ENCODE measurements at regions not wholly inside any gene's neighbourhood (a gene's known extent, or its start where the extent isn't known, plus 50 kb on each side); places are given as distances from the start of the nearest gene placed in this dataset.

GRCh38 chr14:76615331-76615730, 145.9 kb upstream of the VASH1 start:
- no peak for DNase-seq (ENCODE audit: low spot score)
- no peak overlapping the region for H3K4me3 ChIP-seq
- no peaks in the 10 kb centered on the region for H3K79me2 ChIP-seq (ENCODE audit: low read depth)
- no peaks in the 10 kb centered on the region for H3K4me1 ChIP-seq
- Mint-ChIP-seq H3K27ac (no peak overlapping the region), H3K4me1 (peaks cover 17% of the 10 kb centered on the region), H3K27me3 (ENCODE audit: insufficient read depth, low read depth) (peaks cover 4% of the 10 kb centered on the region), H3K9me3 (peaks cover 22% of the 10 kb centered on the region), H3K4me3 (no peak overlapping the region), H3K36me3 (no peaks in the 10 kb centered on the region)
- H4K20me1 ChIP-seq (ENCODE audit: low read depth) = no peaks in the 10 kb centered on the region
- no peak overlapping the region for H3K9ac ChIP-seq
- no peak overlapping the region for H3K27ac ChIP-seq
- no peaks in the 10 kb centered on the region for H3K9me3 ChIP-seq (ENCODE audit: low read depth)
- H3K36me3 ChIP-seq = no peaks in the 10 kb centered on the region
- H2AFZ ChIP-seq (replicated peaks) = no peak overlapping the region
- no peaks in the 10 kb centered on the region for H3F3A ChIP-seq (ENCODE audit: low read depth)
- TF ChIP-seq EZH2phosphoT487 (IDR thresholded peaks at IDR 0.05) (no peak), EZH2 (IDR thresholded peaks at IDR 0.05) (no peak), CTCF (IDR thresholded peaks at IDR 0.05) (no peak)
- no peak overlapping the region for H3K4me2 ChIP-seq
- H3K27me3 ChIP-seq = no peaks in the 10 kb centered on the region

GRCh38 chr14:76617440-76617839, 143.8 kb upstream of the VASH1 start:
- no peak for TF ChIP-seq EZH2 (IDR thresholded peaks at IDR 0.05)
- no peak for TF ChIP-seq EZH2phosphoT487 (IDR thresholded peaks at IDR 0.05)
- TF ChIP-seq CTCF (IDR thresholded peaks at IDR 0.05) = no peak

GRCh38 chr14:76636602-76637001, 124.7 kb upstream of the VASH1 start:
- Histone ChIP-seq H3K36me3 (no peaks in the 10 kb centered on the region), H2AFZ (replicated peaks) (no peak overlapping the region), H3F3A (ENCODE audit: low read depth) (no peaks in the 10 kb centered on the region), H3K9ac (no peak overlapping the region), H3K4me2 (no peak overlapping the region), H3K27me3 (no peaks in the 10 kb centered on the region), H3K4me3 (no peak overlapping the region), H3K4me1 (no peaks in the 10 kb centered on the region), H3K9me3 (ENCODE audit: low read depth) (peaks cover 5% of the 10 kb centered on the region), H3K27ac (no peak overlapping the region), H3K79me2 (ENCODE audit: low read depth) (no peaks in the 10 kb centered on the region), H4K20me1 (ENCODE audit: low read depth) (no peaks in the 10 kb centered on the region)
- Mint-ChIP-seq H3K4me1 (peaks cover 2% of the 10 kb centered on the region), H3K27me3 (ENCODE audit: insufficient read depth, low read depth) (peaks cover 2% of the 10 kb centered on the region), H3K27ac (no peak overlapping the region), H3K36me3 (no peaks in the 10 kb centered on the region), H3K9me3 (peaks cover 4% of the 10 kb centered on the region), H3K4me3 (no peak overlapping the region)
- DNase-seq (ENCODE audit: low spot score) = no peak
- TF ChIP-seq EZH2phosphoT487 (IDR thresholded peaks at IDR 0.05) (no peak), CTCF (IDR thresholded peaks at IDR 0.05) (no peak), EZH2 (IDR thresholded peaks at IDR 0.05) (no peak)

More at GRCh38 chr14:76617440-76617839, 143.8 kb upstream of the VASH1 start:
- Histone ChIP-seq H3K4me1 (no peaks in the 10 kb centered on the region), H4K20me1 (ENCODE audit: low read depth) (no peaks in the 10 kb centered on the region), H3K9ac (no peak overlapping the region), H3K27me3 (no peaks in the 10 kb centered on the region), H3K4me2 (no peak overlapping the region), H3F3A (ENCODE audit: low read depth) (no peaks in the 10 kb centered on the region), H3K27ac (no peak overlapping the region), H3K9me3 (ENCODE audit: low read depth) (no peaks in the 10 kb centered on the region), H2AFZ (replicated peaks) (no peak overlapping the region), H3K79me2 (ENCODE audit: low read depth) (no peaks in the 10 kb centered on the region), H3K36me3 (no peaks in the 10 kb centered on the region), H3K4me3 (no peak overlapping the region)
- Mint-ChIP-seq H3K4me3 (no peak overlapping the region), H3K27me3 (ENCODE audit: insufficient read depth, low read depth) (peaks cover 5% of the 10 kb centered on the region), H3K4me1 (peaks cover 14% of the 10 kb centered on the region), H3K27ac (no peak overlapping the region), H3K36me3 (no peaks in the 10 kb centered on the region), H3K9me3 (peaks cover 22% of the 10 kb centered on the region)
- DNase-seq (ENCODE audit: low spot score) = no peak
